Left kidney (tissue), 1 donor: ENCODE measurements at regions not wholly inside any gene's neighbourhood (a gene's known extent, or its start where the extent isn't known, plus 50 kb on each side); places are given as distances from the start of the nearest gene placed in this dataset.

ENCODE experiments used
- DNase-seq: peaks from one replicate; pipeline ENCODE4 v3.0.0-alpha.2; 2013

- no peak for DNase-seq
These were observed 575.7 kb upstream of the CDH5 start for GRCh38 chr16:65790768-65791167.

GRCh38 chr16:65789161-65789945 lies 577.1 kb upstream of the CDH5 start:
- no peak for DNase-seq

- no peak for DNase-seq
These were observed 577.9 kb upstream of the CDH5 start for GRCh38 chr16:65788434-65789140.

DNA sequence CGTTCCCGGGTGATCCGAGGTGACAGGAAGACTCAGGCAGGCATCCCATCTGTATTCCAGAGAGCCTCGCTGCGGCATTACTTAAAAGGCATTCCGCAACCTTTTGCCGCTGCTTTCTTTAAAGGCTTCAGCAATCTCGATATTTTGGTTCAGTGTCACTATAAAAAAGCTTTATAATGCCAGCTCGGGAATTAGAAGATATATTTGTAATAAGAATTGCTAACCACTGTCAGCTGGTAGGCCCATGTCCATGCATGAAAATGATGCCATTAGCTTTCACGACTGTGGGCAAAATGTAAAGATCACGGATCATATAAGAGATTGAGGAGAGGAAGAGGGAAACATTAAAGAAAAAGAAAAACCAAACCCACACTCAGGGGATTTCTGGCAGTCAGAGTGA lies 578.6 kb upstream of the CDH5 start:
- no peak for DNase-seq

DNA sequence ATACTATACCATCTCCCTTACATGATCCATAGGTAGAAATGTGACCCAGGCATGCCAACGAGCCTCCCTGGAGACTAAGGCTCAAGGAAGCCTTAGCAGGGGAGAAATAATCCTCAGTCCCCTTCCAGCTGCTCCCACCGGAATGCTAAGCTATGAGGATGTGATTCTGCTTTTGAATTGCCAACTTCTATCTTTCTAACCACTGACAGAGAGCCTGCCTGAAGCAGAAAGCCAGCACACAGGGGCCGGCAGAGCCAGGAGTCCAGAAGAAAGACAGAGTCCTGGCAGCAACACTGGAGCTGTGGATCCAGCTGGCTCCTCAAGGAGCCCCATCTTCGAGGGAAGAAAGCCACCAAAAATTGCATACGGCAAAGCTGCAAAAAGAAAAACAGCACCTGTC lies 579.6 kb upstream of the CDH5 start:
- DNase-seq = no peak

- no peak for DNase-seq
These were observed 582.6 kb upstream of the CDH5 start for GRCh38 chr16:65783709-65784474.

GRCh38 chr16:65782611-65783600 lies 583.6 kb upstream of the CDH5 start:
- no peak for DNase-seq

- DNase-seq = no peak
These were observed 584.6 kb upstream of the CDH5 start for GRCh38 chr16:65781855-65782254.

- DNase-seq = no peak
These were observed 585.1 kb upstream of the CDH5 start for GRCh38 chr16:65781363-65781762.

DNA sequence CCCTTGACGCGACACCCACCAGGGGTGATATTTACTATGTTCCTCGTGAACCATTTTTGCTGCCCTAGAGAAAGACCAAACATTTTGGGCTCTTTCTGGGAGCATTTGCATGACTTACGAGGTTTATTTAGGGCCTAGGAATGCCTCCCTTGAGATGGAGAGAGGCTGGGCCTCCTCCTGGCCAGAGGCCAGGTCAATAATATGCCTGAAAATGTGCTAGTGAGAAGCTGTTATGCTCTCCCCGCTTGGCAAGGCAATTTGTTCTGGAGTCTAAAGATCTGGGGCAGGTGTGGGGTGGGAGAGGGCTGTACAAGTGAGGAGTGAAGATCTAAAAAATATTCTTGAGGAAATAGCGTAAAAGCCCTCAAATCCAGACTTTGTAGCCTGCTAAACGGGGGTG lies 587.3 kb upstream of the CDH5 start:
- no peak for DNase-seq

- DNase-seq = no peak
These were observed 589.8 kb upstream of the CDH5 start for GRCh38 chr16:65776639-65777183.

DNA sequence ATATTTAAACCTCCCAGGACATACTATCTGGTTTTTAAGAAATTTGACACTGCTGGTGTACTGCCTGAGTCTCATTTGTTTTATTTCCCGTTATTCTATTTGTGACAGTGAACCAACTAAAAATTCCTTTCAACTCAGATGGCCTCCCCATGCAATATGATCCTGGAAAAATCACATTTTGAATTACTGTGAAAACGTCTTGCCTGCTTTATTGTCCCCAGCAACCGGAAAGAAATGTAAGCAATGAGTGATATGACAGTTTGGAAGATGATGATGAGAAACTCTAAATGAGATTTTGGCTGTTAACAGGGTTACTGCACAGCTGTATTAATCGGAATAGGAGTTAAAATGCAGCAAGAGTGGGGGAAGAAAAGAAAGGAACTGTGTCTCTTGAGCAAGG lies 590.7 kb upstream of the CDH5 start:
- no peak for DNase-seq

DNA sequence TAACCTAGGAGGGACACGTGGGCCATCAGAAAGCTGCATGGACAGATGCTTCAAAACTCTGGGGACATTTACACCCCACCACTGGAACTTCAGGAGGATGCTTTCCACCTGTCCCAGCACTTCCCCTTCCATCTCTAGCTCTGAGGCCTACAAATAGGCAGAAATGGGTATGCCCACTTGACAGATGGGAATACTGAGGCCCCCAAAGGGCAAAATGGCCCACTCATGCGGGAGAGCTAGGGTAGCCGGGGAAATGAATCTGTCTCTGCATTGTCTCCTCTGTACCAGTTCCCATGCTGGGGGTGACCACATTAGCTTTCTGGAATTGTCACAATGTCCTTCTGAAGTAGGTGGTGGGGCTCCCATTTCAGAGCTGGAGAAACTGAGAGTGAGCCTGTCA lies 592.1 kb upstream of the CDH5 start:
- no peak for DNase-seq

DNA sequence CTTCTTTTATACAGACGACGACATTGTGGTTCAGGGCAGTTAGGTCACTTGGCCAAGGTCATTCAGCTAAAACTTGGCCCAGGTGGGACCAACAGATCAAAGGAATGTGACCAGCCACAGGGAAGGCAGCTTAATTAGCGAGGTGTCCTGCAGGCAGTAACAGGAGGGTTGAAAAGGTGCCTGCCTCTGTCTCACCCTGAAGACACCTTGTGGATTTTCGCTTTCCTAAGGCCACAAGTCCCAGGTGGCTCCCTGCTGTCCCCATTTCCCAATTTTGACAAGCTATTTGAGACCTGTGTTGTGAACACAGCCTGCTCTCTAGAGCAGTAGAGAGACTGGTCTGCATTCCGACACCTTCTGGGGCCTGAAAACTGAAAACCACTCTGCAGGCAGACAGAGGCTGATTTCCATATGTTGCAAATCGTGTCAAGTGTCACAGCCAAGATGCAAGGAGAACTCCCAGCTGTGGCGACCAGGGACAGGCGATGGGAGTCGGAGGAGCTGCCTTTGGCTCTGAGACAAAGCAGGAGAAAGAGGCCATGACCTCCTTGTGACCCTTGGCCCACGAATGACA lies 593.1 kb upstream of the CDH5 start:
- DNase-seq = peak; percentile 59

DNA sequence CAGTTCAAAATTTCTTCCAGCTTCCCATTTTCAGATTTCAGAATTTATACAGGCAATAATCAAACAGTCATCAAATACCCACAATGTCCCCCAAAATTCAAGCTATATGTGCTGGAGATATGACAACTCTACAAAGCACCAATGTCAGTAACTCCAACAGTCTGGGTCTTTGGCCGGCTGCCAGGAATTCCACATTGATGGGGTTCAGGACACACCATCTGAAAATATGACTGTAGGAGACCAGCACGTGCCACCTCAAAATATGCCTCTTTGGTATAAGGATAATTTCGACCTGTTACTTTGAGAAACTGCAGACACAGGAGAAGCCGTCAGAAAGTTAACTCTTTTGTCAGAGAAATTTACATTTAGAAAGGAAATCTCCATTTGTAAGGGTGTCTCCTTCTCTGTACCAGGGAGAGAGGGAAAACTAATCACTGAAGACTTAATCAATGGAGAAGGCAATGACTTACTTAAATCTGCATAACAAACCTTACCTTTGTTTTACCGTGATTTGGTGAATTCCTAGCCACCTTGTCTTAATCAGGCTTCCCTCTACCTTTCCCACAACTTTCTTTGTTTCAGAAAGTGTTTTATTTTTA lies 594.3 kb upstream of the CDH5 start:
- DNase-seq = no peak

- no peak for DNase-seq
These were observed 594.8 kb upstream of the CDH5 start for GRCh38 chr16:65771707-65772106.

DNA sequence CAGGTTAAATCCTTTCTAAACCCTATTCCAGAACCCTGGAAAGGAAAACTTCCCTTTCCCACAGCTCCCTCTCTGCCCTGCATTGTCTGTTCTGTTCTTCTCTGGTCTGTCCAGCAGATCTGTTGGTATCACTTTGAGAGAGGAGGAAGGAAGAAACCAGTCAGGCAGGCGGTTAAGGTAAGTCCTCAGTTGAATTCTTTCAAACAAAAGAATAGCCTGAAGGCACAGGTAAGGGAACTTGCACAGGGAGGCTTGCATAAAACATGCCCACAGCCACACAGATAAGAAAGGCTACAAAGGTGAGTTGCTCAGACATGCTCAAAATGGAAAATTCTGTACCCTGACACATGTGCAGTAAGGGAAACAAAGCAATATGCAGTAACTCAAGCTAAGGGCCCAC lies 595.7 kb upstream of the CDH5 start:
- no peak for DNase-seq

DNA sequence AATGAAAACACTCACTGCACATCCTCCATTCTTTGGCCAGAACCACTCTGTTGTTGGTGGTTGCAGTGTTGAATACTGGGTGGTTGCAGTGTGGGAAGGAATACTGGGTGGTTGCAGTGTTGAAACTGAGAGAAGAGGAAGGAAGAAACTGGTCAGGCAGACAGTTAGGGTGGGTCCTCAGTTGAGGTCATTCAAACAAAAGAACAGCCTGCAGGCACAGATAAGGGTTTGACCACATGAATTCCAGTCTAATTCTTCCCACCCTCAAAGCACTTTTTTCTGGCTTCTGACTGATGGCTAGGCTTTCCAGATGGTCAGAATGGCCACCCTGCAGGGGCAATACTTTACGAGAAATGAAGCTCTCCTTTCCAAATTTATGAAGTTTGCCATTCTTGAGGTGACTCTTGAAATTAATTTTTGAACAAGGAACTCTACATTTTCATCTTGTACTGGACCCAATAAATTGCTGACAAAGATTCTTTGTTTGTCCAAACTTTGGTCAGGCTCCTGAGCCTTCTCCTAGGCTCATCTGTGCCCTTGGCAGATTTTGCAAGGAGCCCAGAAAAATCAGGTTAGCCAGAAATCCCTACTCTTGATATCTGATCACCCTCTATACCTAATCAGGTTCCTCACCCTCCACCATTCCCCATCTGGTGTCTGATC lies 596.6 kb upstream of the CDH5 start:
- no peak for DNase-seq

- no peak for DNase-seq
These were observed 597.4 kb upstream of the CDH5 start for GRCh38 chr16:65769055-65769465.

- peak; percentile 55 for DNase-seq
These were observed 599.4 kb upstream of the CDH5 start for GRCh38 chr16:65767125-65767524.
